B cell (primary cell): ENCODE measurements at regions not wholly inside any gene's neighbourhood (a gene's known extent, or its start where the extent isn't known, plus 50 kb on each side); places are given as distances from the start of the nearest gene placed in this dataset.

Experiments used
- ATAC-seq: fragments of 200-7000 bp; cut with Tn5 transposase; one replicate; pipeline ENCODE4 v1.10.0; 2021; ENCODE audit warnings: low read depth, mild to moderate bottlenecking, moderate number of reproducible peaks, moderate library complexity
- CTCF ChIA-PET: fragments of 350-600 bp; sonication (Branson Sonifier 250); formaldehyde crosslinking; loops from one replicate; lab custom pipeline; 2021; ENCODE audit warnings: antibody characterized with exemption, inconsistent platforms; lab: Charles Lee
- POLR2A ChIA-PET: fragments of 350-600 bp; sonication (Branson Sonifier 250); formaldehyde crosslinking; loops from one replicate; lab custom pipeline; 2021; ENCODE audit warnings: antibody characterized with exemption; lab: Charles Lee
- DNase-seq: peaks from one replicate; pipeline ENCODE4 v3.0.0; 2013
- H2AFZ ChIP-seq: 2 replicates; pipeline ENCODE4 v1.6.1; 2012; ENCODE audit warnings: mild to moderate bottlenecking, low read depth, low read length; ENCODE audit not compliant: insufficient read depth, poor library complexity, severe bottlenecking
- H3K27ac ChIP-seq, 2 donors: 1 replicate in 1 of 2; 2 replicates in 1 of 2; pipeline ENCODE4 v1.5.1; 2012 to 2013; ENCODE audit warnings: low read length in 2 of 2, mild to moderate bottlenecking in 2 of 2, moderate library complexity in 1 of 2
- H3K27me3 ChIP-seq, 4 experiments: fragments of 200-600 bp in 1 of 4; sonication (generic) in 1 of 4; replicated peaks in 1 of 4; 1 replicate in 2 of 4; 2 replicates in 2 of 4; pipeline versions ENCODE4 v1.6.1 to v1.7.0; 2013 to 2016; ENCODE audit warnings: low read length in 3 of 4, mild to moderate bottlenecking in 2 of 4, mixed read lengths in 1 of 4, moderate library complexity in 1 of 4; ENCODE audit not compliant: insufficient read depth in 4 of 4, control insufficient read depth in 3 of 4; ENCODE audit errors: control extremely low read depth in 1 of 4
- H3K36me3 ChIP-seq, 2 experiments: replicated peaks in 1 of 2; 1 replicate in 1 of 2; 2 replicates in 1 of 2; pipeline versions ENCODE4 v1.6.1 to v1.7.1; 2013; ENCODE audit warnings: low read length in 1 of 2; ENCODE audit not compliant: insufficient read depth in 2 of 2, control insufficient read depth in 1 of 2; ENCODE audit errors: control extremely low read depth in 1 of 2, extremely low read depth in 1 of 2
- H3K4me1 ChIP-seq, 2 donors: fragments of 200-600 bp in 1 of 2; sonication (generic) in 1 of 2; 1 replicate in 1 of 2; 2 replicates in 1 of 2; pipeline versions ENCODE4 v1.5.1 to v1.6.1; 2013 to 2017; ENCODE audit warnings: low read length in 2 of 2; ENCODE audit not compliant: control insufficient read depth in 2 of 2, insufficient read depth in 2 of 2
- H3K4me2 ChIP-seq: replicated peaks from 2 replicates; pipeline ENCODE3; 2012; ENCODE audit warnings: mild to moderate bottlenecking, low read depth, low read length; ENCODE audit not compliant: poor library complexity, severe bottlenecking
- H3K4me3 ChIP-seq, 5 experiments: fragments of 200-600 bp in 1 of 5; sonication (generic) in 1 of 5; 1 replicate in 3 of 5; 2 replicates in 2 of 5; pipeline versions ENCODE4 v1.5.1 to v1.7.0; 2011 to 2016; ENCODE audit warnings: low read length in 4 of 5, mild to moderate bottlenecking in 4 of 5, low read depth in 2 of 5, control low read depth in 1 of 5, moderate library complexity in 1 of 5; ENCODE audit not compliant: insufficient read depth in 1 of 5; ENCODE audit errors: control extremely low read depth in 1 of 5, extremely low read depth in 1 of 5
- H3K79me2 ChIP-seq: fragments of 200-600 bp; sonication (generic); one replicate; pipeline ENCODE4 v1.6.0; 2016; ENCODE audit warnings: low read length; ENCODE audit not compliant: control insufficient read depth, insufficient read depth
- H3K9ac ChIP-seq: fragments of 200-600 bp; sonication (generic); 2 replicates; pipeline ENCODE4 v1.6.1; 2017; ENCODE audit warnings: mild to moderate bottlenecking, low read length, moderate library complexity
- H3K9me3 ChIP-seq, 3 donors: one replicate each; pipeline versions ENCODE4 v1.6.1 to v1.7.1; 2013; ENCODE audit warnings: low read length in 2 of 3; ENCODE audit not compliant: control insufficient read depth in 2 of 3, insufficient read depth in 1 of 3; ENCODE audit errors: control extremely low read depth in 1 of 3
- H4K20me1 ChIP-seq: 2 replicates; pipeline ENCODE4 v1.6.0; 2012; ENCODE audit warnings: mild to moderate bottlenecking, low read length; ENCODE audit not compliant: insufficient read depth, control insufficient read depth, poor library complexity, severe bottlenecking
- H3K27ac Mint-ChIP-seq: one replicate; pipeline ENCODE4 v1.8.0; 2021; ENCODE audit warnings: mixed read lengths
- H3K27me3 Mint-ChIP-seq: one replicate; pipeline ENCODE4 v1.8.0; 2021; ENCODE audit warnings: mixed read lengths
- H3K4me1 Mint-ChIP-seq: one replicate; pipeline ENCODE4 v1.8.0; 2021; ENCODE audit warnings: mixed read lengths
- H3K4me3 Mint-ChIP-seq: one replicate; pipeline ENCODE4 v1.8.0; 2021; ENCODE audit warnings: mixed read lengths
- H3K9me3 Mint-ChIP-seq: one replicate; pipeline ENCODE4 v1.8.0; 2022; ENCODE audit warnings: mixed read lengths; ENCODE audit not compliant: insufficient read depth
- CTCF ChIP-seq: fragments of 200-600 bp; IDR thresholded peaks from one replicate; pipeline ENCODE4 v1.8.0; 2022; ENCODE audit warnings: antibody characterized with exemption, mild to moderate bottlenecking
- EZH2 ChIP-seq: IDR thresholded peaks from 2 replicates; pipeline ENCODE4 v1.6.1; 2012; ENCODE audit warnings: borderline replicate concordance, low read depth, mild to moderate bottlenecking, moderate library complexity, low read length; ENCODE audit not compliant: insufficient read depth, poor library complexity, severe bottlenecking
- WGBS: methylation state at CpG from one replicate; pipeline ENCODE4 v1.1.5; 2013; ENCODE audit warnings: missing lambda C conversion rate; ENCODE audit not compliant: insufficient coverage; 5-methylcytosine and 5-hydroxymethylcytosine counted together
- intact Hi-C: fragments of 100-400 bp; cut with micrococcal nuclease; formaldehyde crosslinking; loops from one replicate; pipeline ENCODE4 v1.10.0; 2022

- no peak overlapping the region for H3K27ac Mint-ChIP-seq
- no peak for DNase-seq
- Histone ChIP-seq H3K4me1 (no peaks in the 10 kb centered on the region), H3K27me3 (no peaks in the 10 kb centered on the region), H3K9me3 (no peaks in the 10 kb centered on the region), H2AFZ (no peak overlapping the region), H3K4me3 (no peak overlapping the region), H4K20me1 (no peaks in the 10 kb centered on the region), H3K9ac (no peak overlapping the region), H3K27ac (no peak overlapping the region), H3K4me2 (no peak overlapping the region), H3K79me2 (no peaks in the 10 kb centered on the region), H3K36me3 (no peaks in the 10 kb centered on the region)
- no peaks in the 10 kb centered on the region for H3K27me3 Mint-ChIP-seq
- peaks cover 3% of the 10 kb centered on the region for H3K9me3 Mint-ChIP-seq
- intact Hi-C loops: no loop called here
- TF ChIP-seq EZH2 (no peak), CTCF (no peak)
- POLR2A ChIA-PET: no interaction called here
- no peak for ATAC-seq
- no peak overlapping the region for H3K4me3 Mint-ChIP-seq
- no peaks in the 10 kb centered on the region for H3K4me1 Mint-ChIP-seq
- WGBS: 100% methylated on average over 1 of the region's 3 CpGs
- CTCF ChIA-PET: no interaction called here
Observed at GRCh38 chr4:95694411-95694810, 145.5 kb upstream of the PDHA2 start.

GRCh38 chr4:95693594-95693993 is 144.8 kb upstream of the UNC5C start:
- Mint-ChIP-seq H3K27me3 (no peaks in the 10 kb centered on the region), H3K9me3 (no peaks in the 10 kb centered on the region), H3K4me1 (no peaks in the 10 kb centered on the region), H3K4me3 (no peak overlapping the region), H3K27ac (no peak overlapping the region)
- H3K27ac ChIP-seq: no peak overlapping the region
- ATAC-seq (no peak), DNase-seq (no peak)
- intact Hi-C loops: no loop called here
- WGBS: 50% methylated on average over 1 of the region's 2 CpGs
- no peaks in the 10 kb centered on the region for H3K27me3 ChIP-seq
- no peaks in the 10 kb centered on the region for H3K9me3 ChIP-seq
- H3K4me3 ChIP-seq: no peak overlapping the region
- no peaks in the 10 kb centered on the region for H3K4me1 ChIP-seq
- ChIA-PET POLR2A (no interaction called here), CTCF (no interaction called here)
- H4K20me1 ChIP-seq: no peaks in the 10 kb centered on the region
- no peak overlapping the region for H3K9ac ChIP-seq
- no peaks in the 10 kb centered on the region for H3K79me2 ChIP-seq
- no peak overlapping the region for H2AFZ ChIP-seq
- no peak overlapping the region for H3K4me2 ChIP-seq
- H3K36me3 ChIP-seq: no peaks in the 10 kb centered on the region
- TF ChIP-seq CTCF (no peak), EZH2 (no peak)
